Neural progenitor cell (in vitro differentiated cells): ENCODE measurements at regions not wholly inside any gene's neighbourhood (a gene's known extent, or its start where the extent isn't known, plus 50 kb on each side); places are given as distances from the start of the nearest gene placed in this dataset.

Experiments used
- DNase-seq: peaks from one replicate; pipeline ENCODE4 v3.0.0-alpha.2; 2016; ENCODE audit warnings: low spot score
- H2AFZ ChIP-seq: fragments of 200-600 bp; sonication (generic); replicated peaks from 2 replicates; pipeline ENCODE4 v1.6.1; 2016; ENCODE audit warnings: antibody characterized with exemption
- H3F3A ChIP-seq: fragments of 200-600 bp; sonication (generic); 2 replicates; pipeline ENCODE4 v1.6.1; 2016; ENCODE audit warnings: antibody characterized with exemption, low read depth
- H3K27ac ChIP-seq: fragments of 200-600 bp; sonication (generic); 2 replicates; pipeline ENCODE4 v1.5.1; 2016; ENCODE audit warnings: mild to moderate bottlenecking
- H3K27me3 ChIP-seq: fragments of 200-600 bp; sonication (generic); 2 replicates; pipeline ENCODE4 v1.6.1; 2016; ENCODE audit warnings: mild to moderate bottlenecking, moderate library complexity
- H3K36me3 ChIP-seq: fragments of 200-600 bp; sonication (generic); 2 replicates; pipeline ENCODE4 v1.5.1; 2016
- H3K4me1 ChIP-seq: fragments of 200-600 bp; sonication (generic); 2 replicates; pipeline ENCODE4 v1.6.1; 2016; ENCODE audit warnings: mixed run types
- H3K4me2 ChIP-seq: fragments of 200-600 bp; sonication (generic); 2 replicates; pipeline ENCODE4 v1.6.1; 2016
- H3K4me3 ChIP-seq: fragments of 200-600 bp; sonication (generic); 2 replicates; pipeline ENCODE4 v1.5.1; 2016
- H3K79me2 ChIP-seq: fragments of 200-600 bp; sonication (generic); 2 replicates; pipeline ENCODE4 v1.6.1; 2016; ENCODE audit warnings: low read depth
- H3K9ac ChIP-seq: fragments of 200-600 bp; sonication (generic); 2 replicates; pipeline ENCODE4 v1.6.1; 2016
- H3K9me3 ChIP-seq: fragments of 200-600 bp; sonication (generic); 2 replicates; pipeline ENCODE4 v1.5.1; 2016; ENCODE audit warnings: low read depth
- H4K20me1 ChIP-seq: fragments of 200-600 bp; sonication (generic); 2 replicates; pipeline ENCODE4 v1.6.1; 2016; ENCODE audit warnings: low read depth
- H3K27ac Mint-ChIP-seq: 3 replicates; pipeline ENCODE4 v1.8.0; 2021; ENCODE audit warnings: mixed read lengths
- H3K27me3 Mint-ChIP-seq: 2 replicates; pipeline ENCODE4 v1.8.0; 2022; ENCODE audit warnings: low read depth, mild to moderate bottlenecking, inconsistent platforms, moderate library complexity, mixed read lengths; ENCODE audit not compliant: insufficient read depth
- H3K36me3 Mint-ChIP-seq: 3 replicates; pipeline ENCODE4 v1.8.0; 2021; ENCODE audit warnings: mixed read lengths
- H3K4me1 Mint-ChIP-seq: 3 replicates; pipeline ENCODE4 v1.8.0; 2021; ENCODE audit warnings: mixed read lengths
- H3K4me3 Mint-ChIP-seq: 3 replicates; pipeline ENCODE4 v1.8.0; 2021; ENCODE audit warnings: mild to moderate bottlenecking, moderate library complexity, mixed read lengths
- H3K9me3 Mint-ChIP-seq: 3 replicates; pipeline ENCODE4 v1.8.0; 2020; ENCODE audit warnings: mixed read lengths
- EZH2 ChIP-seq: fragments of 200-600 bp; sonication (generic); IDR thresholded peaks from 2 replicates; pipeline ENCODE4 v1.6.1; 2017; ENCODE audit warnings: antibody characterized with exemption, mild to moderate bottlenecking, moderate library complexity
- EZH2phosphoT487 ChIP-seq: fragments of 200-600 bp; sonication (generic); IDR thresholded peaks from 2 replicates; pipeline ENCODE4 v1.6.1; 2017; ENCODE audit warnings: antibody characterized with exemption
- TF ChIP-seq, protein P1 (sequence below): fragments of 200-600 bp; sonication (generic); IDR thresholded peaks from 2 replicates; pipeline ENCODE4 v1.5.1; 2017; ENCODE audit warnings: antibody characterized with exemption, mild to moderate bottlenecking

DNA sequence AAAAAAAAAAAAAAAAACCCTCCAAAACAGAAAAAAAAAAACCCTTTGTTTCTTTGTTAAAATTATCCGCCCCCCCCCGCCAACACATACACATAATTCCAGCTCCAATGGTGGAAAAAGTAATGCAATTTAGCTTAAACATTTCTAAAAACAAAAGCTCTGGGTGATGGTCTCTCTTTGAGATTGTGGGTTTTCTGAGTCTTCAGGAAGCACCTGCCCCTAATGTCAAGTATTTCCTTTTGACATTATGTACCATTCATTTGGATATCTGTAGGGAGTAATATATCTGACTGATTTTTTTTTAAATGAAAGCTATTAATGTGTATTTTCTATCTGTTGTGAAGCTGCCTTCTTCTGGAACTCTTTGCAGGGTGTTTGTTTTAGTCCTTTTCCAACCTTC lies 389.7 kb downstream of the TAF11L14 start:
- no peaks in the 10 kb centered on the region for H3K27me3 Mint-ChIP-seq
- Histone ChIP-seq H3F3A (no peaks in the 10 kb centered on the region), H3K4me3 (no peak overlapping the region), H3K36me3 (no peaks in the 10 kb centered on the region), H3K4me2 (no peak overlapping the region), H3K9ac (no peak overlapping the region), H3K27me3 (no peaks in the 10 kb centered on the region), H3K4me1 (no peaks in the 10 kb centered on the region), H3K9me3 (no peaks in the 10 kb centered on the region), H4K20me1 (no peaks in the 10 kb centered on the region), H3K27ac (no peak overlapping the region), H2AFZ (no peak overlapping the region), H3K79me2 (no peaks in the 10 kb centered on the region)
- H3K4me3 Mint-ChIP-seq = no peak overlapping the region
- no peak overlapping the region for H3K27ac Mint-ChIP-seq
- H3K36me3 Mint-ChIP-seq = no peaks in the 10 kb centered on the region
- H3K9me3 Mint-ChIP-seq = no peaks in the 10 kb centered on the region
- no peak for DNase-seq
- no peaks in the 10 kb centered on the region for H3K4me1 Mint-ChIP-seq
- TF ChIP-seq, protein P1, sequence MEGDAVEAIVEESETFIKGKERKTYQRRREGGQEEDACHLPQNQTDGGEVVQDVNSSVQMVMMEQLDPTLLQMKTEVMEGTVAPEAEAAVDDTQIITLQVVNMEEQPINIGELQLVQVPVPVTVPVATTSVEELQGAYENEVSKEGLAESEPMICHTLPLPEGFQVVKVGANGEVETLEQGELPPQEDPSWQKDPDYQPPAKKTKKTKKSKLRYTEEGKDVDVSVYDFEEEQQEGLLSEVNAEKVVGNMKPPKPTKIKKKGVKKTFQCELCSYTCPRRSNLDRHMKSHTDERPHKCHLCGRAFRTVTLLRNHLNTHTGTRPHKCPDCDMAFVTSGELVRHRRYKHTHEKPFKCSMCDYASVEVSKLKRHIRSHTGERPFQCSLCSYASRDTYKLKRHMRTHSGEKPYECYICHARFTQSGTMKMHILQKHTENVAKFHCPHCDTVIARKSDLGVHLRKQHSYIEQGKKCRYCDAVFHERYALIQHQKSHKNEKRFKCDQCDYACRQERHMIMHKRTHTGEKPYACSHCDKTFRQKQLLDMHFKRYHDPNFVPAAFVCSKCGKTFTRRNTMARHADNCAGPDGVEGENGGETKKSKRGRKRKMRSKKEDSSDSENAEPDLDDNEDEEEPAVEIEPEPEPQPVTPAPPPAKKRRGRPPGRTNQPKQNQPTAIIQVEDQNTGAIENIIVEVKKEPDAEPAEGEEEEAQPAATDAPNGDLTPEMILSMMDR = no peak
- TF ChIP-seq EZH2 = no peak
- TF ChIP-seq EZH2phosphoT487 = no peak

DNA sequence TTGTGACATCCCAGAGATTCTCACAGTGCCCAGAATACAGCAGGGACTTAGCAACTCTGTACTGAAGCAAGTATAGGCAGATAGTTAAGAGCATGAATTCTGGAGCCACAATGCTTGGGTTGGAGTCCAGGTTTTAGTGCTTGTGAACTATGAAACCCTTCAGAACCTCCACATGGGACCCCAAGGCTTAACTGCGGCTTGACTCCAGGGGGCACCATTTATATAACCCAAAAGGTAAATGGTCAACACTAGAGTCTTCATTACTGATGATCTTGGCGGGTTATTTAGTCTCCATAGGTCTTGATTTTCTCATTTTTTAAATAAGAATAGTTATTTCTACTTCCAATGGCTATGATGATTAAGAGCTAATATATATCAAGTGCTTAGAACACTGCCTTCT lies 390.3 kb downstream of the TAF11L14 start:
- no peak overlapping the region for H3K9ac ChIP-seq
- H3K27ac Mint-ChIP-seq = no peak overlapping the region
- DNase-seq = no peak
- H3K27ac ChIP-seq = no peak overlapping the region
- no peaks in the 10 kb centered on the region for H3K36me3 ChIP-seq
- no peaks in the 10 kb centered on the region for H4K20me1 ChIP-seq
- no peaks in the 10 kb centered on the region for H3K9me3 Mint-ChIP-seq
- no peak overlapping the region for H2AFZ ChIP-seq
- H3K27me3 ChIP-seq = no peaks in the 10 kb centered on the region
- H3K4me3 Mint-ChIP-seq = no peak overlapping the region
- H3F3A ChIP-seq = no peaks in the 10 kb centered on the region
- no peak overlapping the region for H3K4me2 ChIP-seq
- no peaks in the 10 kb centered on the region for H3K9me3 ChIP-seq
- H3K79me2 ChIP-seq = no peaks in the 10 kb centered on the region
- TF ChIP-seq, protein P1 = peak; percentile 16
- no peak for TF ChIP-seq EZH2phosphoT487
- H3K4me3 ChIP-seq = no peak overlapping the region
- no peaks in the 10 kb centered on the region for H3K4me1 Mint-ChIP-seq
- no peaks in the 10 kb centered on the region for H3K36me3 Mint-ChIP-seq
- H3K4me1 ChIP-seq = no peaks in the 10 kb centered on the region
- no peaks in the 10 kb centered on the region for H3K27me3 Mint-ChIP-seq

DNA sequence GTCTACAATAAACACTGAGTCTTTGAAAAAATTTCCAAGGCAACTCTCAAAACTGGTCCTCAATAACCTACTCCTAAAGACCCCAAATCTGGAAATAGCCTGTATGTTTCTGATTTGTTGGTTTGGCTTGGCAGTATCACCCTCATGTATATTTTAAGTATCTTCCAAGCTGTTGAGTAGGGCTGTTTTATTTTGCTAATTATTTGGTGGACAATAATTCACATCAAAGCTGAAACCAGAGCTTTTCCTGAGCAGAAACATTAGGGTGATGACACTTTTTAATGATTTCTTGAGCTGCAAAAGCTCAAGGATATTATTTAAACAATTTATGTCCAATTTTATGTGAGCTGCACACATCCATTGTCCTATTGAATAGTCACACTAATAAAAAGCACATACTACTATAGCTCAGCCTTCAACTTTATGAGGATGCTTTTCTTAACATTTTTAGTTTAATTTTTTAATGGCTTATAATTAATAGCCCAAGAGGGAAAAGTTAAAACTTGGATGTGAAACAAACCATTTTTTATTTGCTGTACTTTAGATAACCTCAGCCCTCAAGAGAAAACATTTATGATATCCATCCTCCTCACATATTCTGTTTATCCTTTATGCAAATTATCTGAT lies 393.1 kb downstream of the TAF11L14 start:
- Mint-ChIP-seq H3K27ac (no peak overlapping the region), H3K27me3 (no peaks in the 10 kb centered on the region), H3K4me3 (no peak overlapping the region)

More for the DNA sequence above, 393.1 kb downstream of the TAF11L14 start:
- H3K9me3 Mint-ChIP-seq = no peaks in the 10 kb centered on the region
- no peak overlapping the region for H2AFZ ChIP-seq
- H3K4me3 ChIP-seq = no peak overlapping the region
- H3K27me3 ChIP-seq = no peaks in the 10 kb centered on the region
- no peaks in the 10 kb centered on the region for H3K4me1 Mint-ChIP-seq
- no peaks in the 10 kb centered on the region for H3K79me2 ChIP-seq
- H3K36me3 Mint-ChIP-seq = no peaks in the 10 kb centered on the region
- no peak overlapping the region for H3K27ac ChIP-seq
- no peaks in the 10 kb centered on the region for H3F3A ChIP-seq
- no peaks in the 10 kb centered on the region for H3K4me1 ChIP-seq
- H3K4me2 ChIP-seq = no peak overlapping the region
- no peaks in the 10 kb centered on the region for H3K9me3 ChIP-seq
- no peak for DNase-seq
- no peaks in the 10 kb centered on the region for H3K36me3 ChIP-seq
- H3K9ac ChIP-seq = no peak overlapping the region
- no peaks in the 10 kb centered on the region for H4K20me1 ChIP-seq
- TF ChIP-seq EZH2 (no peak), EZH2phosphoT487 (no peak)
- TF ChIP-seq, protein P1 = no peak
